RPMI8226 (cell line): ENCODE measurements at regions not wholly inside any gene's neighbourhood (a gene's known extent, or its start where the extent isn't known, plus 50 kb on each side); places are given as distances from the start of the nearest gene placed in this dataset.

Experiments used
- DNase-seq: peaks from one replicate; pipeline ENCODE4 v3.0.0-alpha.2; 2015

GRCh38 chr3:13688824-13689223 is 139.9 kb downstream of the FBLN2 start:
- DNase-seq = peak; percentile 18

GRCh38 chr3:13688034-13688433 is 139.1 kb downstream of the FBLN2 start:
- no peak for DNase-seq
